ENCODE measurements at regions not wholly inside any gene's neighbourhood (a gene's known extent, or its start where the extent isn't known, plus 50 kb on each side); places are given as distances from the start of the nearest gene placed in this dataset.
A peak's percentile ranks its signal among the peaks of the same experiment; 100 is the strongest.

- Histone ChIP-seq H3K9me3 (ENCODE audit: low read length) (no peaks in the 10 kb centered on the region), H3K27me3 (ENCODE audit: control insufficient read depth in 1 of 2, insufficient read depth in 2 of 2, low read length in 2 of 2) (peaks cover 2 to 8% of the 10 kb centered on the region in 2 experiments; a peak in 2 of 5 replicates), H3K4me3 (replicated peaks in 1 of 3; ENCODE audit: insufficient read depth in 1 of 3, low read depth in 2 of 3, low read length in 3 of 3) (no peak overlapping the region), H3K79me2 (ENCODE audit: insufficient read depth, low read length) (no peaks in the 10 kb centered on the region), H3K27ac (ENCODE audit: extremely low read length, insufficient read depth, low read length) (no peak overlapping the region), H2AFZ (ENCODE audit: low read length) (no peak overlapping the region), H3K9ac (ENCODE audit: insufficient read depth, low read depth, low read length) (no peak overlapping the region), H3K36me3 (replicated peaks in 1 of 2; ENCODE audit: control insufficient read depth in 1 of 2, insufficient read depth in 2 of 2, low read length in 2 of 2) (no peaks in the 10 kb centered on the region), H3K4me1 (ENCODE audit: insufficient read depth, low read length) (no peaks in the 10 kb centered on the region), H4K20me1 (ENCODE audit: insufficient read depth, low read length) (no peaks in the 10 kb centered on the region), H3K4me2 (ENCODE audit: low read depth, low read length) (no peak overlapping the region)
- 9% methylated on average over 5 of the region's 5 CpGs for WGBS (ENCODE audit: low lambda C conversion rate)
- FAIRE-seq (no peak), ATAC-seq (no peak), DNase-seq (ENCODE audit: low spot score) (no peak)
- no TSS peak for BruUV-seq (replicated peaks)
- ChIA-PET CTCF (ENCODE audit: low intra/inter-chr PET ratio, low total read pairs) (no interaction called here), POLR2A (no interaction called here)
- in situ Hi-C loops (cut with HindIII; ENCODE audit: extremely low pct_ligation_motif_present, low pct_unique_long_range_greater_than_20kb) = no loop called here
- TF ChIP-seq HNRNPK (IDR thresholded peaks at IDR 0.05; ENCODE audit: low read depth, low read length, poor library complexity, severe bottlenecking) (peak; percentile 95), SRSF9 (IDR thresholded peaks at IDR 0.05; ENCODE audit: borderline replicate concordance, insufficient read depth, low read depth, low read length, poor library complexity, severe bottlenecking) (peak; percentile 98), XRCC5 (optimal IDR thresholded peaks at IDR 0.05; ENCODE audit: low read length) (no peak), ARID4A (CRISPR knock-in tag; IDR thresholded peaks at IDR 0.05; ENCODE audit: borderline replicate concordance) (no peak), NR2F6 (IDR thresholded peaks at IDR 0.05) (no peak), NR2F6 (CRISPR knock-in tag; IDR thresholded peaks at IDR 0.05) (no peak), NR2F1 (CRISPR knock-in tag; IDR thresholded peaks at IDR 0.05) (no peak), PLRG1 (conservative IDR thresholded peaks at IDR 0.05) (peak; percentile 72; the same call in 1 of the 2 replicates), ZSCAN22 (CRISPR knock-in tag; IDR thresholded peaks at IDR 0.05) (no peak), ZFP62 (CRISPR knock-in tag; IDR thresholded peaks at IDR 0.05) (no peak), ATM (IDR thresholded peaks at IDR 0.05; ENCODE audit: borderline replicate concordance) (0 out of 2 replicates have a peak, but pooled peaks have one; percentile 65), U2AF2 (IDR thresholded peaks at IDR 0.05; ENCODE audit: low read depth, low read length) (0 out of 2 replicates have a peak, but pooled peaks have one; percentile 57), SPEN (CRISPR knock-in tag; IDR thresholded peaks at IDR 0.05; ENCODE audit: low read depth) (no peak), ZNF382 (CRISPR knock-in tag; IDR thresholded peaks at IDR 0.05; ENCODE audit: borderline replicate concordance) (no peak), KDM1A (CRISPR knock-in tag; IDR thresholded peaks at IDR 0.05) (no peak)
- intact Hi-C loops (cut with micrococcal nuclease; ENCODE audit: unreplicated experiment) = no loop called here
These were observed 308.3 kb downstream of the DAD1 start for GRCh38 chr14:22280497-22281316.

Data from HepG2 (cell line).